Activated T-cell treated with anti-CD3 and anti-CD28 coated beads for 1 hour (primary cell): ENCODE measurements at regions not wholly inside any gene's neighbourhood (a gene's known extent, or its start where the extent isn't known, plus 50 kb on each side); places are given as distances from the start of the nearest gene placed in this dataset.

Experiments
- DNase-seq: peaks from one replicate; pipeline ENCODE4 v3.0.0-alpha.2; 2020; ENCODE audit warnings: low read depth

GRCh38 chrX:39507617-39508299 is 590.0 kb downstream of the BCOR start:
- no peak for DNase-seq

- DNase-seq = no peak
These were observed 589.5 kb downstream of the BCOR start for GRCh38 chrX:39508300-39508692.

GRCh38 chrX:39509157-39509556 is 588.6 kb downstream of the BCOR start:
- no peak for DNase-seq

- no peak for DNase-seq
These were observed 583.9 kb downstream of the BCOR start for GRCh38 chrX:39513836-39514235.

GRCh38 chrX:39514801-39515200 is 583.0 kb downstream of the BCOR start:
- DNase-seq = no peak

- no peak for DNase-seq
These were observed 581.3 kb downstream of the BCOR start for GRCh38 chrX:39516427-39516841.

GRCh38 chrX:39518476-39519029 is 579.2 kb downstream of the BCOR start:
- no peak for DNase-seq

- no peak for DNase-seq
These were observed 578.7 kb downstream of the BCOR start for GRCh38 chrX:39519030-39519488.

GRCh38 chrX:39519566-39520301 is 578.0 kb downstream of the BCOR start:
- no peak for DNase-seq

GRCh38 chrX:39525758-39526157 is 572.0 kb downstream of the BCOR start:
- DNase-seq = no peak

GRCh38 chrX:39527025-39527424 is 570.7 kb downstream of the BCOR start:
- no peak for DNase-seq

- no peak for DNase-seq
These were observed 569.4 kb downstream of the BCOR start for GRCh38 chrX:39528161-39528916.

- DNase-seq = no peak
These were observed 565.0 kb downstream of the BCOR start for GRCh38 chrX:39532761-39533160.

GRCh38 chrX:39534949-39535348 is 562.8 kb downstream of the BCOR start:
- no peak for DNase-seq

- DNase-seq = no peak
These were observed 561.5 kb downstream of the BCOR start for GRCh38 chrX:39536211-39536610.

GRCh38 chrX:39541881-39542280 is 555.9 kb downstream of the BCOR start:
- no peak for DNase-seq

- DNase-seq = no peak
These were observed 555.4 kb downstream of the BCOR start for GRCh38 chrX:39542316-39542715.

- no peak for DNase-seq
These were observed 546.9 kb downstream of the BCOR start for GRCh38 chrX:39550795-39551361.

GRCh38 chrX:39551762-39552161 is 546.0 kb downstream of the BCOR start:
- DNase-seq = no peak

- DNase-seq = no peak
These were observed 542.3 kb downstream of the BCOR start for GRCh38 chrX:39555431-39555830.

- no peak for DNase-seq
These were observed 541.7 kb downstream of the BCOR start for GRCh38 chrX:39556056-39556455.

GRCh38 chrX:39559229-39559628 is 538.5 kb downstream of the BCOR start:
- no peak for DNase-seq
